ENCODE measurements at regions not wholly inside any gene's neighbourhood (a gene's known extent, or its start where the extent isn't known, plus 50 kb on each side); places are given as distances from the start of the nearest gene placed in this dataset.

GRCh38 chr15:87732976-87733375 lies 523.6 kb downstream of the NTRK3 start:
- TF ChIP-seq, protein P1, sequence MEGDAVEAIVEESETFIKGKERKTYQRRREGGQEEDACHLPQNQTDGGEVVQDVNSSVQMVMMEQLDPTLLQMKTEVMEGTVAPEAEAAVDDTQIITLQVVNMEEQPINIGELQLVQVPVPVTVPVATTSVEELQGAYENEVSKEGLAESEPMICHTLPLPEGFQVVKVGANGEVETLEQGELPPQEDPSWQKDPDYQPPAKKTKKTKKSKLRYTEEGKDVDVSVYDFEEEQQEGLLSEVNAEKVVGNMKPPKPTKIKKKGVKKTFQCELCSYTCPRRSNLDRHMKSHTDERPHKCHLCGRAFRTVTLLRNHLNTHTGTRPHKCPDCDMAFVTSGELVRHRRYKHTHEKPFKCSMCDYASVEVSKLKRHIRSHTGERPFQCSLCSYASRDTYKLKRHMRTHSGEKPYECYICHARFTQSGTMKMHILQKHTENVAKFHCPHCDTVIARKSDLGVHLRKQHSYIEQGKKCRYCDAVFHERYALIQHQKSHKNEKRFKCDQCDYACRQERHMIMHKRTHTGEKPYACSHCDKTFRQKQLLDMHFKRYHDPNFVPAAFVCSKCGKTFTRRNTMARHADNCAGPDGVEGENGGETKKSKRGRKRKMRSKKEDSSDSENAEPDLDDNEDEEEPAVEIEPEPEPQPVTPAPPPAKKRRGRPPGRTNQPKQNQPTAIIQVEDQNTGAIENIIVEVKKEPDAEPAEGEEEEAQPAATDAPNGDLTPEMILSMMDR (IDR thresholded peaks at IDR 0.05 in 4 of 5, conservative IDR thresholded peaks at IDR 0.05 in 1 of 5), result no peak
- no peak for TF ChIP-seq POLR2A (IDR thresholded peaks at IDR 0.05)
